NCI-H2196 treated with DMSO at 0.1 percent for 48 hours (cell line): ENCODE measurements at regions not wholly inside any gene's neighbourhood (a gene's known extent, or its start where the extent isn't known, plus 50 kb on each side); places are given as distances from the start of the nearest gene placed in this dataset.

Experiments
- DNase-seq: peaks from one replicate; lab custom pipeline; 2025; ENCODE audit not compliant: unreplicated experiment; lab: John Stamatoyannopoulos, UW

DNA sequence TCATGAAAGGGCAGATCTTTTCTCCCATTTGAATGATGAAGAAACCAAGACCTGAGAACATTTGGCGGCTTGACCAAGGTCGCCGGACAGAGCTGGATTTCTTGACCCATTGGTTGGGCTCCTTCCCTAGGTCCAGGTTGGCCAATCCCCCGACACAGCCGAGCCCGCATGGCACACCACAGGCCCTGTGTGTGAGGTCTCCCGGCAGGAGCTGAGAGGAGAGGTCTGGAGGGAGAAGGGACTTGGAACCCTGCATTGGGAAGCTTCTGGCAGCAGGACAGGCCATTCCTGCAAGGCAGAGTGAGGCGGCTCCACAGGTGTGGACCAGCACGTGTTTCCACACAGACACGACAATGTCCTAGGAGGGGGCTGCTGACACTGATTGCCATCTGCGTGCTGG is 98.6 kb upstream of the THY1 start:
- DNase-seq = no peak

GRCh38 chr11:119520966-119521365 is 98.0 kb upstream of the THY1 start:
- DNase-seq = no peak

GRCh38 chr11:119520400-119520799 is 97.4 kb upstream of the THY1 start:
- DNase-seq = no peak

DNA sequence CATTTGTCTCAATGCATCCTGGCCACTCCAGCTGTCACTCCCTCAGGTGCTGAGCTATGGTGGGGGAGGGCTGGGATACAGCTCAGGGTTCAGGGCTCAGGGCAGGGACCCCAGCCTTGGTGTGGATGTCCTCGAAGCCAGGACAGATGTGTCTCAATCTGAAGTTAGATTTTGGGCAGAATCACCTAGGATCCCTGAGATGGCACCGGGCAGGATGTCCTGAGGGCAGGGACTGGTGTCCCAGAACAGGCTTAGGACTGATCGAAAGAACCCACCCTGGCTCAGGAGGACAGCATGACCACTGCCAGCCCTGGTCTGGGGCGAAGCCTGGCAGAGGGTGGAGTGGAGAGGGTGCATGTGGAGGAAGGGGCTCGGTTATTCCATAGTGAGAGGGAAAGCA is 96.8 kb upstream of the THY1 start:
- DNase-seq = no peak

- DNase-seq = no peak
Observed at GRCh38 chr11:119518746-119519730, 96.1 kb upstream of the THY1 start.

DNA sequence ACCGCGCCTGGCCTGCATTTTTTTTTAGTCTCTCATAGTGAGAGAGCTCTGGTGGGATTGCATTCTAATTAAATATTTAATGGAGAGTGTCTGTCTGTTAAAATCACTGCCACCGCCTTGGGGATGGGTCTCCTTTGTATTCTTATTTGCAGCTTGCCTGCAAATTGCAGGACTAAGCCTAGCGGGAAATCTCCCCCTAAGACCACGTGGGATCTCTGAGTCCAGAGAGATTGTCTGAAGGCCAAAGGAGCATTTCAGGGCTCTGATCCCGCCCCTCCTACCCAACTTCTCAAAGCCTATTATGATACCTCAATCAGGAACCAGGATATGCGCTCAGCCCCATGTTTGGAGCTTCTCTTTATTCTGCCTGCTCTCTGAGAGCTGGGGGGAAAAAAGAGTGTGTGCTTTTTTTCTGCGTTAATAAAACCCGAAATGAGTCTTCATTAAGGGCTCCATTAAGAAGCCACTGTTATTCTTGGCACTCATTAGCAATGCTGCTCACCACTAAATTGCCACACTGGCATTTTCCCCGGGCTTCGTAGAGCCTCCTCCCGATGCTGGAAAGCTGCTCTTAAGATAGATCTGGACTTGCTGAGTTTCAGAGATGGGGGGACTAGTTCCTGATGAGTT is 92.9 kb upstream of the THY1 start:
- no peak for DNase-seq

GRCh38 chr11:119513806-119514170 is 90.8 kb upstream of the THY1 start:
- DNase-seq = no peak

- DNase-seq = no peak
Observed at GRCh38 chr11:119513131-119513805, 90.3 kb upstream of the THY1 start.

- no peak for DNase-seq
Observed at GRCh38 chr11:119512369-119512768, 89.4 kb upstream of the THY1 start.

- no peak for DNase-seq
Observed at GRCh38 chr11:119511614-119512306, 88.8 kb upstream of the THY1 start.

DNA sequence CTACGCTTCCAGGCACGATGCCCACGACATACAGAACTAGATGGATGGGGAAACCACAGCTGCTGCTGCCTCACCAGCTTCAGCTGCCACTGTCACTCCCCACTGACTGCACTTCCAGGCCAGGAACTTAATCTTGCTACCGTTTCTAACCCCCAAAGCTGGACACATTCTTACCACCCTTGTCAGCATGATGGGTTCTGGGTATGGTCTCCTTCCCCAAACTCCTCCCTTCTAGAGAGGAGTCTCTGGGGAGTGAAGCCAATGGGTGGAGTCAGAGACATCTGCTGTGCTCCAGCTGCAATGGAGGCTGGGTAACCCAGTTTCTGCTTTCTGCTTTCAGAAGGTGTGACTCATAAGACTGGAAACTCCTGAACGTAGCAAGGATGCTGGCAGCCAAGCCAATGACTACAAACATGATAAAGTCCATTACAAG is 87.0 kb upstream of the THY1 start:
- no peak for DNase-seq

GRCh38 chr11:119509282-119509841 is 86.4 kb upstream of the THY1 start:
- no peak for DNase-seq

DNA sequence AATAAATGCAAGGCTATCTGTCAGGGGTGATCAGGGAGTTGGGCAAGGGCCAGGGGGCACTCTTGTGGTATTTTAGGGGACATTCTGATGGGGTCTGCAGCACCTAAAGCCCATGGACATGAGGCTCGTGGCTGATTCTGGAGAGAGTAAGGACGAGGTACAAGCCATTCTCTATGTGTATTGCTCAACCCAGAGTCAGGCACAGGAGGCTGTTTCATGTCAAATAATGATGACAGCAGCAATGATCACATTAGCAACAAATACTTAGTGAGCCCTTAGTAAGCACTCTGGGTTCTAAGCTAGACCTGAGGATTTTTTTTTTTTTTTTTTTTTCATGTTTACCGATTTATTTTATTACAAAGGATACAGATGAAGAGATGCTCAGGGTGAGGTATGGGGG is 83.5 kb upstream of the THY1 start:
- no peak for DNase-seq

DNA sequence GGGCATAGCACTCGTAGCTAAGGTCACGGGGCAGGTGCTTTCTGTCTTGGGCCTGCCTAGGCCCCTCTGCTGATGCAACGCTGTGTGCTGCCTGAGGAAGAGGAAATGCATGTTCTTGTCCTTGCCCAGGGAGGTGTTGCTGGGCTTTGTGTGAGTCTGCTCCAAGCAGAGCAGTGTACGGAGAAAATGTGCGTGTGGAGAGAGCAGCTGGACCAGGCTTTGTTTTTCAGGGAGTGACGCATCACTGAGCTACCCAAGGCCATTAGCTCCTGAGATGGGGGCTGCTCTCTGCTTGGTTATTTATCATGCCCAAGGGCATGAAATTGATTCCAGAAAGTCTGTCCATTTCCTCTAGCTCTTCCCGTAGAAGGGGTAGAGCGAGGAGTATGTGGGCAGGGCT is 82.9 kb upstream of the THY1 start:
- DNase-seq = no peak

DNA sequence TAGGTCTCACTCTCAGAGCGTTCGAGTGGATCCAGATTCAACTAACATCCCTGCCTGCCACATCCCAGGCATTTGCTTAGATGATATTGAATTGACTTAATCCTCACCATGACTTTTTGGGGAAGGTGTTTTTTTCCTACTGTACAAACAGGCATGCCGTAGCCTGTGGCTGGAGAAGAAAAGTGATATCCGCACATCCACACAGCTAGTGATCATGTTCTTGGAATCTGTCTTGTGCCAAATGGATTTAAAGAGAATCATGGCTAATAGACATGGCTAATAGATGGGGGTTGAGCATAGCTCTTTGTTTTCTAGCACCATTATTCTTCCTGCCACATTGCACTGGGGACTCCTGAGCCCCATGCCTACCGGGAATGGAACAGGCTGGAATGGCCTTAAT is 82.1 kb upstream of the THY1 start:
- no peak for DNase-seq

GRCh38 chr11:119504371-119504770 is 81.4 kb upstream of the THY1 start:
- no peak for DNase-seq

GRCh38 chr11:119501777-119502405 is 78.9 kb upstream of the THY1 start:
- DNase-seq = no peak

DNA sequence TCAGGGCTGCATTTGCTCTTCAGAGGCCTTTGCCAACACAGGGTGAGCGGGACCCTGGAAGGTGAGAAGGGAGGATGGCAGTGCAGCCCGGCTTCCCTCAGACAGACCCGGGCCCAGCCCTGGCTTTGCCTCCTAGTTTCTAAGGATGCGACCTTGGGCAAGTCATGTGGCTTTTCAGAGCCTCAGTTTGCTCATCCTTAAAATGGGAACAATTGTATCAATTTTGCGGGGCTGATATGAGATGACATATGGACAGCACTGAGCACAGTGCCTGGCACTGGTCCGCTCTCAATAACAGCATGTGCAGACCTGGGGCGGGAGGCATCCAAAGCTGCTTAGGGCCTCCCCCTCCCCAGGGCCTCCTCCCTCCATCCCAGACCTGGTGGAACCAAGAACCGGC is 74.7 kb upstream of the THY1 start:
- DNase-seq = no peak

DNA sequence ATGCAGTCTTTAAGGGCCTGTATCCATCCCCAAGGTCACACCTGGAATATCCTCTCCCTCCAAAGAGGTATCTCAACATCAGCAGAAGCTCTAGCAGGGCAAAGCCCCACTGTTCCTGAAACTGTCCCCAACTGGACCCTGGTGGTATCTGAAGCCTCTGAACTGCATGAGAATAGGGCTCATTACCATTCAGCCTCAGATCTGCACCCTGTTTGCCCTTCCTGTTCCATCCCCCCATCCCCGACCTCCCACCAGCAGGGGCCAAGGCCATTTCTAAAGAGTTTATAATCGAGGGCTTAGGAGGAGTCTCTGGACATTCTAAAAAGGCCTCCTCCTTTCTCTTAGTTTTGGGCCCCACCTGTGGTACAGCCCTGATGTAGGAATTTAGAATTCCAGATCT is 74.0 kb upstream of the THY1 start:
- no peak for DNase-seq

- no peak for DNase-seq
Observed at GRCh38 chr11:119496469-119496868, 73.5 kb upstream of the THY1 start.

DNA sequence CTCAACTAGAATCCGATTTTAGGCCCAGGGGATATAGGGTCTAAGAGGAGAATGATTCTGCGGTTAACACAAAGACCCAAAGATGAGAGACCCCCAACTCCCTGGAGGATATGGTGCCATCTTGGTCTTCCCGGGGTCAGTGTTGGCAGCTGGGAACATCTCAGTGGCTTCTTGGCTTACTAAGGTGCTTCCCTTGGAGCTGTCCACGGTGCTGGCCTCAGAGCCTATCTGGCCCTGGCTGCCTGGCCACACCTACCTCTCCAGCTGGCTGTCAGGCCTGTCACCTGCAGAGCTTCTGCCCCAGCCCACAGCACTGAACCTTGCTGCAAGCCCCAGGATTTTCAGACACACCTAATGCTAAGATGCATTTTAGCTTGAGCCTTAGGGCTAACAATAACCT is 70.7 kb upstream of the THY1 start:
- DNase-seq = no peak
